Upper lobe of left lung (tissue), 4 donors: ENCODE measurements at regions not wholly inside any gene's neighbourhood (a gene's known extent, or its start where the extent isn't known, plus 50 kb on each side); places are given as distances from the start of the nearest gene placed in this dataset.

ENCODE experiments used
- CTCF ChIP-seq, 6 experiments: fragments of 450-650 bp in 4 of 6; fragments of 200-600 bp in 2 of 6; sonication (generic) in 2 of 6; IDR thresholded peaks; one replicate each; pipeline ENCODE4 v1.5.1; 2016 to 2019; ENCODE audit warnings: antibody characterized with exemption in 6 of 6
- EP300 ChIP-seq, 4 donors: sonication (generic); formaldehyde crosslinking; IDR thresholded peaks; one replicate each; pipeline ENCODE4 v1.5.1; 2017; ENCODE audit warnings: antibody characterized with exemption in 4 of 4, control low read depth in 2 of 4
- POLR2AphosphoS5 ChIP-seq, 2 donors: sonication (generic); formaldehyde crosslinking; IDR thresholded peaks; one replicate each; pipeline ENCODE4 v1.5.1; 2017; ENCODE audit warnings: antibody characterized with exemption in 2 of 2

- TF ChIP-seq CTCF (IDR thresholded peaks at IDR 0.05), result no peak
- no peak for TF ChIP-seq EP300 (IDR thresholded peaks at IDR 0.05)
- no peak for TF ChIP-seq POLR2AphosphoS5 (IDR thresholded peaks at IDR 0.05)
Measured at GRCh38 chr4:175873707-175874106, 61.6 kb upstream of the GPM6A start.
